ENCODE measurements at regions not wholly inside any gene's neighbourhood (a gene's known extent, or its start where the extent isn't known, plus 50 kb on each side); places are given as distances from the start of the nearest gene placed in this dataset.

DNA sequence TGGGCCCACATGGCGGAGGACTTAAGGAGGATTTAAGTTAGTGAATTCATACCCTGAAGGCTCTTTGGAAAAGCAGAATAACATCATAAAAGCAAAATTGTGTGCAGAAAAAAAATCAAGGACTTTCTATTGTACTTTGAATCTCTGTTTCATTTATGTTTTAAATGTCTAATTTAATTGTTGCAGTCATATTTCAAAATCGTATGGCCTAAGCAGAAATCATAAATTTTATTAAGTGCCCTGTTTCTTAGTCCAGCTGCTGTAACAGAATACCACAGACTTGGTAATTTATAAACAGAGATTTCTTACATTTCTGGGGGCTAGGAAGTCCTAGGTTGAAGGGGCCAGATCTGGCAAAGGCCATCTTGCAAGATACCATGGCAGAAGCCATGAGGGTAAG is 555.6 kb downstream of the LTN1 start:
- 83% methylated on average over 1 of the region's 2 CpGs for WGBS (ENCODE audit: insufficient coverage)
- TF ChIP-seq EZH2 (IDR thresholded peaks at IDR 0.05; ENCODE audit: borderline replicate concordance, insufficient read depth, low read depth, low read length, poor library complexity, severe bottlenecking) = no peak
- TF ChIP-seq, protein P1, sequence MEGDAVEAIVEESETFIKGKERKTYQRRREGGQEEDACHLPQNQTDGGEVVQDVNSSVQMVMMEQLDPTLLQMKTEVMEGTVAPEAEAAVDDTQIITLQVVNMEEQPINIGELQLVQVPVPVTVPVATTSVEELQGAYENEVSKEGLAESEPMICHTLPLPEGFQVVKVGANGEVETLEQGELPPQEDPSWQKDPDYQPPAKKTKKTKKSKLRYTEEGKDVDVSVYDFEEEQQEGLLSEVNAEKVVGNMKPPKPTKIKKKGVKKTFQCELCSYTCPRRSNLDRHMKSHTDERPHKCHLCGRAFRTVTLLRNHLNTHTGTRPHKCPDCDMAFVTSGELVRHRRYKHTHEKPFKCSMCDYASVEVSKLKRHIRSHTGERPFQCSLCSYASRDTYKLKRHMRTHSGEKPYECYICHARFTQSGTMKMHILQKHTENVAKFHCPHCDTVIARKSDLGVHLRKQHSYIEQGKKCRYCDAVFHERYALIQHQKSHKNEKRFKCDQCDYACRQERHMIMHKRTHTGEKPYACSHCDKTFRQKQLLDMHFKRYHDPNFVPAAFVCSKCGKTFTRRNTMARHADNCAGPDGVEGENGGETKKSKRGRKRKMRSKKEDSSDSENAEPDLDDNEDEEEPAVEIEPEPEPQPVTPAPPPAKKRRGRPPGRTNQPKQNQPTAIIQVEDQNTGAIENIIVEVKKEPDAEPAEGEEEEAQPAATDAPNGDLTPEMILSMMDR (IDR thresholded peaks at IDR 0.05) = no peak
- Histone ChIP-seq H3K9me3 (ENCODE audit: control extremely low read depth in 1 of 3, control insufficient read depth in 2 of 3, insufficient read depth in 1 of 3, low read length in 2 of 3) (no peaks in the 10 kb centered on the region), H3K27ac (ENCODE audit: low read length in 2 of 2) (no peak overlapping the region), H3K79me2 (ENCODE audit: control insufficient read depth, insufficient read depth, low read length) (no peaks in the 10 kb centered on the region), H3K4me1 (ENCODE audit: control insufficient read depth in 2 of 2, insufficient read depth in 2 of 2, low read length in 2 of 2) (no peaks in the 10 kb centered on the region), H3K27me3 (replicated peaks in 1 of 4; ENCODE audit: control extremely low read depth in 1 of 4, control insufficient read depth in 3 of 4, insufficient read depth in 4 of 4, low read length in 3 of 4) (no peaks in the 10 kb centered on the region), H3K36me3 (replicated peaks in 1 of 2; ENCODE audit: control extremely low read depth in 1 of 2, control insufficient read depth in 1 of 2, extremely low read depth in 1 of 2, insufficient read depth in 2 of 2, low read length in 1 of 2) (no peaks in the 10 kb centered on the region), H2AFZ (ENCODE audit: insufficient read depth, low read depth, low read length, poor library complexity, severe bottlenecking) (no peak overlapping the region), H3K9ac (ENCODE audit: low read length) (no peak overlapping the region), H4K20me1 (ENCODE audit: control insufficient read depth, insufficient read depth, low read length, poor library complexity, severe bottlenecking) (no peaks in the 10 kb centered on the region), H3K4me2 (replicated peaks; ENCODE audit: low read depth, low read length, poor library complexity, severe bottlenecking) (no peak overlapping the region), H3K4me3 (ENCODE audit: control extremely low read depth in 1 of 5, extremely low read depth in 1 of 5, insufficient read depth in 1 of 5, low read depth in 2 of 5, low read length in 4 of 5) (no peak overlapping the region)
- Mint-ChIP-seq H3K27ac (no peak overlapping the region), H3K27me3 (no peaks in the 10 kb centered on the region), H3K4me3 (no peak overlapping the region), H3K4me1 (no peaks in the 10 kb centered on the region), H3K9me3 (ENCODE audit: insufficient read depth) (no peaks in the 10 kb centered on the region)
- ChIA-PET CTCF (no interaction called here), POLR2A (no interaction called here)
- DNase-seq (no peak), ATAC-seq (ENCODE audit: low read depth) (no peak)
- intact Hi-C loops (cut with micrococcal nuclease) = no loop called here

DNA sequence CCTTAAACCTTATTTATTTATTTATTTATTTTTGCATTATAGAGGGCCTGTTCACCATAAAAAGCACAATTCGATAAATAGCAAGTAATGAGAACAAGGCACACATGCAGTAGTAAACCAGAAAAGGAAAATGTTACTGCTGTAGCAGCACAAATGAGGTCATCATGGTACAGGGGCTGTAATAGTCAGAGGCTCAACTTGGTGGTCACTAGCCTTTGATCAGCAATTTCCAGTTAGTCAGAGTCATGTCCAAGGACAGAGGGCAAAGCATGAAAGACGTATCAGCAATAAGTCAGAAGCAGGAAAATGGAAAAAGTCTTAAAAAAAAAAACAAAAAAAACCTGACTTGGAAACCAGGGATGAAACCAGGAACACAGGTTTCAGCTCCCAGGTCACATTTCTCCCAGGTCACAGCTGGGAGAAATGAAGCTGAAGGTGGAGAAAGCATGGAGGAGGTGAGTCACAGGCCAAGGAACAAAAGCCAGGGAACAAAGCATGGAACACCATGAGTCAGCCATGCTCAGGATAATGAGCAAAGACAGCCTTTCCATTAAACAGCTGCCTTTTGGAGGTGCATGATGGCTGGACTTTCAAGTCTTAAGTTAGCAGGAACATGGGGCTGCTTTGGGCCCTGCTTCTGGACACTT is 556.3 kb downstream of the LTN1 start:
- H3K9me3 Mint-ChIP-seq (ENCODE audit: insufficient read depth) = no peaks in the 10 kb centered on the region
- no peaks in the 10 kb centered on the region for H3K27me3 Mint-ChIP-seq
- Histone ChIP-seq H3K9me3 (ENCODE audit: control extremely low read depth in 1 of 3, control insufficient read depth in 2 of 3, insufficient read depth in 1 of 3, low read length in 2 of 3) (no peaks in the 10 kb centered on the region), H3K4me3 (ENCODE audit: control extremely low read depth in 1 of 5, extremely low read depth in 1 of 5, insufficient read depth in 1 of 5, low read depth in 2 of 5, low read length in 4 of 5) (no peak overlapping the region), H3K79me2 (ENCODE audit: control insufficient read depth, insufficient read depth, low read length) (no peaks in the 10 kb centered on the region), H3K4me1 (ENCODE audit: control insufficient read depth in 2 of 2, insufficient read depth in 2 of 2, low read length in 2 of 2) (no peaks in the 10 kb centered on the region), H2AFZ (ENCODE audit: insufficient read depth, low read depth, low read length, poor library complexity, severe bottlenecking) (no peak overlapping the region), H3K4me2 (replicated peaks; ENCODE audit: low read depth, low read length, poor library complexity, severe bottlenecking) (no peak overlapping the region), H4K20me1 (ENCODE audit: control insufficient read depth, insufficient read depth, low read length, poor library complexity, severe bottlenecking) (no peaks in the 10 kb centered on the region), H3K27ac (ENCODE audit: low read length in 2 of 2) (no peak overlapping the region), H3K27me3 (replicated peaks in 1 of 4; ENCODE audit: control extremely low read depth in 1 of 4, control insufficient read depth in 3 of 4, insufficient read depth in 4 of 4, low read length in 3 of 4) (no peaks in the 10 kb centered on the region), H3K9ac (ENCODE audit: low read length) (no peak overlapping the region), H3K36me3 (replicated peaks in 1 of 2; ENCODE audit: control extremely low read depth in 1 of 2, control insufficient read depth in 1 of 2, extremely low read depth in 1 of 2, insufficient read depth in 2 of 2, low read length in 1 of 2) (no peaks in the 10 kb centered on the region)
- H3K4me1 Mint-ChIP-seq = no peaks in the 10 kb centered on the region
- H3K4me3 Mint-ChIP-seq = no peak overlapping the region
- intact Hi-C loops (cut with micrococcal nuclease) = no loop called here
- TF ChIP-seq, protein P1 (IDR thresholded peaks at IDR 0.05) = no peak
- TF ChIP-seq EZH2 (IDR thresholded peaks at IDR 0.05; ENCODE audit: borderline replicate concordance, insufficient read depth, low read depth, low read length, poor library complexity, severe bottlenecking) = no peak
- POLR2A ChIA-PET = no interaction called here
- WGBS (ENCODE audit: insufficient coverage) = 86% methylated on average over 1 of the region's 2 CpGs
- no peak for DNase-seq
- CTCF ChIA-PET = no interaction called here
- no peak overlapping the region for H3K27ac Mint-ChIP-seq
- ATAC-seq (ENCODE audit: low read depth) = no peak
